Neural cell (in vitro differentiated cells): ENCODE measurements at regions not wholly inside any gene's neighbourhood (a gene's known extent, or its start where the extent isn't known, plus 50 kb on each side); places are given as distances from the start of the nearest gene placed in this dataset.
A peak's percentile ranks its signal among the peaks of the same experiment; 100 is the strongest.

ENCODE experiments used
- H2AFZ ChIP-seq: fragments of 200-600, 300-800 bp; sonication (generic), shearing (Covaris generic); 2 replicates; pipeline ENCODE4 v1.6.0; 2014; ENCODE audit warnings: low read depth, mild to moderate bottlenecking, antibody characterized with exemption, low read length, moderate library complexity
- H3F3A ChIP-seq: fragments of 200-600 bp; shearing (Covaris generic); 2 replicates; pipeline ENCODE4 v1.6.1; 2016; ENCODE audit warnings: mild to moderate bottlenecking, moderate library complexity, mixed read lengths, antibody characterized with exemption, low read length; ENCODE audit not compliant: insufficient read depth, poor library complexity, severe bottlenecking
- H3K27ac ChIP-seq: fragments of 200-600, 300-800 bp; sonication (generic), shearing (Covaris generic); 2 replicates; pipeline ENCODE4 v1.5.1; 2014; ENCODE audit warnings: mild to moderate bottlenecking, low read length, moderate library complexity
- H3K27me3 ChIP-seq: fragments of 300-800, 200-600 bp; sonication (generic), shearing (Covaris generic); 2 replicates; pipeline ENCODE4 v1.6.0; 2014; ENCODE audit warnings: mild to moderate bottlenecking, low read depth, low read length, moderate library complexity; ENCODE audit not compliant: insufficient read depth
- H3K36me3 ChIP-seq: fragments of 300-800, 200-600 bp; sonication (generic), shearing (Covaris generic); 2 replicates; pipeline ENCODE4 v1.5.1; 2014; ENCODE audit warnings: mild to moderate bottlenecking, antibody characterized with exemption, low read length, moderate library complexity; ENCODE audit not compliant: insufficient read depth
- H3K4me2 ChIP-seq: fragments of 300-800, 200-600 bp; sonication (generic), shearing (Covaris generic); 2 replicates; pipeline ENCODE4 v1.6.0; 2014; ENCODE audit warnings: mild to moderate bottlenecking, low read length
- H3K4me3 ChIP-seq: fragments of 300-800, 200-600 bp; sonication (generic), shearing (Covaris generic); 2 replicates; pipeline ENCODE4 v1.5.1; 2014; ENCODE audit warnings: mild to moderate bottlenecking, low read length, moderate library complexity
- H3K79me2 ChIP-seq: fragments of 200-600 bp; shearing (Covaris generic); replicated peaks from 2 replicates; pipeline ENCODE4 v1.6.0; 2014; ENCODE audit warnings: mild to moderate bottlenecking, low read length, moderate library complexity; ENCODE audit not compliant: insufficient read depth
- H3K9ac ChIP-seq: fragments of 300-800, 200-600 bp; sonication (generic), shearing (Covaris generic); 2 replicates; pipeline ENCODE4 v1.6.1; 2016; ENCODE audit warnings: mild to moderate bottlenecking, low read length, mixed read lengths
- H3K9me2 ChIP-seq: fragments of 200-600 bp; shearing (Covaris generic); 2 replicates; pipeline ENCODE4 v1.6.1; 2016; ENCODE audit warnings: mild to moderate bottlenecking, low read length, mixed read lengths; ENCODE audit not compliant: insufficient read depth
- H3K9me3 ChIP-seq: fragments of 200-600, 300-800 bp; sonication (generic), shearing (Covaris generic); 2 replicates; pipeline ENCODE4 v1.6.1; 2016; ENCODE audit warnings: mild to moderate bottlenecking, mixed run types, low read length, moderate library complexity, mixed read lengths
- H4K20me1 ChIP-seq: fragments of 200-600 bp; shearing (Covaris generic); 2 replicates; pipeline ENCODE4 v1.6.1; 2016; ENCODE audit warnings: mild to moderate bottlenecking, mixed run types; ENCODE audit not compliant: insufficient read depth
- CTCF ChIP-seq: fragments of 450-650 bp; IDR thresholded peaks from 2 replicates; pipeline ENCODE4 v1.5.1; 2014; ENCODE audit warnings: antibody characterized with exemption, mild to moderate bottlenecking, moderate library complexity; ENCODE audit not compliant: poor library complexity, severe bottlenecking
- EP300 ChIP-seq: fragments of 450-650 bp; conservative IDR thresholded peaks from 2 replicates; pipeline ENCODE4 v1.6.1; 2014; ENCODE audit warnings: antibody characterized with exemption, mild to moderate bottlenecking, moderate library complexity; ENCODE audit not compliant: poor library complexity, severe bottlenecking
- EZH2 ChIP-seq: fragments of 200-600, 300-800 bp; shearing (Covaris generic), sonication (generic); IDR thresholded peaks from 2 replicates; pipeline ENCODE4 v1.6.1; 2014; ENCODE audit warnings: antibody characterized with exemption, low read length, borderline replicate concordance, mild to moderate bottlenecking; ENCODE audit not compliant: insufficient read depth, poor library complexity, severe bottlenecking
- MXI1 ChIP-seq: fragments of 450-650 bp; conservative IDR thresholded peaks from 2 replicates; pipeline ENCODE4 v1.6.1; 2014; ENCODE audit warnings: antibody characterized with exemption, mild to moderate bottlenecking; ENCODE audit not compliant: poor library complexity, severe bottlenecking
- POLR2AphosphoS5 ChIP-seq: IDR thresholded peaks from 2 replicates; pipeline ENCODE4 v1.6.1; 2012
- RAD21 ChIP-seq: fragments of 450-650 bp; conservative IDR thresholded peaks from 2 replicates; pipeline ENCODE4 v1.6.1; 2014; ENCODE audit warnings: antibody characterized with exemption, mild to moderate bottlenecking, moderate library complexity
- REST ChIP-seq: IDR thresholded peaks from 2 replicates; pipeline ENCODE4 v1.6.1; 2012; ENCODE audit warnings: borderline replicate concordance
- SMC3 ChIP-seq: fragments of 450-650 bp; conservative IDR thresholded peaks from 2 replicates; pipeline ENCODE4 v1.6.1; 2014; ENCODE audit warnings: antibody characterized with exemption, mild to moderate bottlenecking, moderate library complexity; ENCODE audit not compliant: poor library complexity
- TAF1 ChIP-seq: IDR thresholded peaks from 2 replicates; pipeline ENCODE4 v1.6.1; 2012; ENCODE audit warnings: low read depth

- no peaks in the 10 kb centered on the region for H3K36me3 ChIP-seq
- H3K27me3 ChIP-seq, result no peaks in the 10 kb centered on the region
- no peak overlapping the region for H3K4me3 ChIP-seq
- peak; percentile 22 for TF ChIP-seq SMC3
- TF ChIP-seq EP300, result no peak
- TF ChIP-seq CTCF, result peak; percentile 17
- no peak overlapping the region for H2AFZ ChIP-seq
- H3F3A ChIP-seq, result no peaks in the 10 kb centered on the region
- no peaks in the 10 kb centered on the region for H3K79me2 ChIP-seq
- no peaks in the 10 kb centered on the region for H3K9me3 ChIP-seq
- no peak overlapping the region for H3K27ac ChIP-seq
- H3K9ac ChIP-seq, result no peak overlapping the region
- H3K9me2 ChIP-seq, result no peaks in the 10 kb centered on the region
- no peak overlapping the region for H3K4me2 ChIP-seq
- H4K20me1 ChIP-seq, result no peaks in the 10 kb centered on the region
Observed at GRCh38 chr11:29844701-29845379, 172.0 kb downstream of the KCNA4 start.

- no peaks in the 10 kb centered on the region for H3K27me3 ChIP-seq
- no peaks in the 10 kb centered on the region for H4K20me1 ChIP-seq
- no peaks in the 10 kb centered on the region for H3K9me2 ChIP-seq
- no peak overlapping the region for H3K9ac ChIP-seq
- H3K79me2 ChIP-seq, result no peaks in the 10 kb centered on the region
- no peak overlapping the region for H3K4me2 ChIP-seq
- H3K4me3 ChIP-seq, result no peak overlapping the region
- H2AFZ ChIP-seq, result no peak overlapping the region
- H3F3A ChIP-seq, result no peaks in the 10 kb centered on the region
- H3K36me3 ChIP-seq, result no peaks in the 10 kb centered on the region
- no peak overlapping the region for H3K27ac ChIP-seq
- no peak for TF ChIP-seq EZH2
- no peak for TF ChIP-seq CTCF
- no peak for TF ChIP-seq RAD21
- no peak for TF ChIP-seq SMC3
- no peak for TF ChIP-seq TAF1
- TF ChIP-seq EP300, result no peak
- no peak for TF ChIP-seq REST
- TF ChIP-seq MXI1, result no peak
- no peak for TF ChIP-seq POLR2AphosphoS5
- H3K9me3 ChIP-seq, result no peaks in the 10 kb centered on the region
Observed at GRCh38 chr11:29844031-29844430, 172.8 kb downstream of the KCNA4 start.
